Fibroblast of pulmonary artery (primary cell): ENCODE measurements at regions not wholly inside any gene's neighbourhood (a gene's known extent, or its start where the extent isn't known, plus 50 kb on each side); places are given as distances from the start of the nearest gene placed in this dataset.

Experiments
- DNase-seq: peaks from one replicate; pipeline ENCODE4 v3.0.0-alpha.2; 2010; ENCODE audit warnings: low read depth
- H3K4me3 ChIP-seq: replicated peaks from 2 replicates; pipeline ENCODE4 v1.5.1; 2011; ENCODE audit warnings: low read depth, mild to moderate bottlenecking, control low read depth, low read length, moderate library complexity
- CTCF ChIP-seq: IDR thresholded peaks from 2 replicates; pipeline ENCODE4 v1.5.1; 2011; ENCODE audit warnings: mild to moderate bottlenecking, control low read depth, low read length, inconsistent platforms; ENCODE audit errors: missing control alignments

- no peak overlapping the region for H3K4me3 ChIP-seq
- no peak for DNase-seq
- no peak for TF ChIP-seq CTCF
These were observed 257.1 kb upstream of the CADM1 start for GRCh38 chr11:115761348-115761747.

GRCh38 chr11:115760461-115761320 lies 256.5 kb upstream of the CADM1 start:
- no peak for TF ChIP-seq CTCF
- no peak overlapping the region for H3K4me3 ChIP-seq
- DNase-seq = no peak

- no peak for TF ChIP-seq CTCF
- H3K4me3 ChIP-seq = no peak overlapping the region
- DNase-seq = no peak
These were observed 255.6 kb upstream of the CADM1 start for GRCh38 chr11:115759622-115760460.

GRCh38 chr11:115758011-115758410 lies 253.8 kb upstream of the CADM1 start:
- TF ChIP-seq CTCF = no peak
- no peak overlapping the region for H3K4me3 ChIP-seq

GRCh38 chr11:115751243-115752015 lies 247.2 kb upstream of the CADM1 start:
- DNase-seq = no peak
- no peak for TF ChIP-seq CTCF
- H3K4me3 ChIP-seq = no peak overlapping the region

More at GRCh38 chr11:115758011-115758410, 253.8 kb upstream of the CADM1 start:
- no peak for DNase-seq

GRCh38 chr11:115745610-115746512 lies 241.6 kb upstream of the CADM1 start:
- DNase-seq = no peak
- H3K4me3 ChIP-seq = no peak overlapping the region
- no peak for TF ChIP-seq CTCF
